ENCODE measurements at regions not wholly inside any gene's neighbourhood (a gene's known extent, or its start where the extent isn't known, plus 50 kb on each side); places are given as distances from the start of the nearest gene placed in this dataset.

- no peak overlapping the region for H3K4me2 ChIP-seq
- no peak overlapping the region for H3K9ac ChIP-seq
- no peak for DNase-seq
- H3K79me2 ChIP-seq (ENCODE audit: insufficient read depth): no peaks in the 10 kb centered on the region
- no peak overlapping the region for H3K27ac ChIP-seq (ENCODE audit: low read depth in 2 of 2, low read length in 1 of 2)
- no peaks in the 10 kb centered on the region for H3K9me3 ChIP-seq
- CTCF ChIA-PET: no interaction called here
- H3K9me2 ChIP-seq: no peaks in the 10 kb centered on the region
- no peaks in the 10 kb centered on the region for H3K36me3 ChIP-seq (replicated peaks in 1 of 2; ENCODE audit: control insufficient read depth in 1 of 2, insufficient read depth in 2 of 2, low read length in 1 of 2)
- no peaks in the 10 kb centered on the region for H3K4me1 ChIP-seq (ENCODE audit: control insufficient read depth in 1 of 2, insufficient read depth in 2 of 2, low read depth in 1 of 2, low read length in 1 of 2)
- POLR2A ChIA-PET: no interaction called here
- no peak overlapping the region for H2AFZ ChIP-seq (ENCODE audit: low read depth)
- H3K4me3 ChIP-seq (ENCODE audit: low read depth in 2 of 2, low read length in 1 of 2): no peak overlapping the region
- TF ChIP-seq GABPA (IDR thresholded peaks at IDR 0.05; ENCODE audit: low read depth) (no peak), USF1 (IDR thresholded peaks at IDR 0.05; ENCODE audit: borderline replicate concordance, low read depth) (no peak), CHD2 (IDR thresholded peaks at IDR 0.05; ENCODE audit: low read length, partially characterized antibody) (no peak), IRF3 (IDR thresholded peaks at IDR 0.05; ENCODE audit: low read depth, low read length) (no peak), ELF1 (IDR thresholded peaks at IDR 0.05) (no peak), RFX5 (IDR thresholded peaks at IDR 0.05; ENCODE audit: low read length) (no peak), NFIC (IDR thresholded peaks at IDR 0.05; ENCODE audit: borderline replicate concordance) (no peak), YY1 (IDR thresholded peaks at IDR 0.05; ENCODE audit: low read depth) (no peak), TEAD4 (IDR thresholded peaks at IDR 0.05; ENCODE audit: borderline replicate concordance, insufficient read depth) (no peak), MAX (IDR thresholded peaks at IDR 0.05; ENCODE audit: low read depth) (no peak), MXI1 (IDR thresholded peaks at IDR 0.05; ENCODE audit: low read depth, low read length) (no peak), ZBTB33 (IDR thresholded peaks at IDR 0.05; ENCODE audit: borderline replicate concordance, low read depth) (no peak), EP300 (IDR thresholded peaks at IDR 0.05; ENCODE audit: borderline replicate concordance in 1 of 2, low read depth in 1 of 2, low read length in 1 of 2) (no peak), RXRA (IDR thresholded peaks at IDR 0.05; ENCODE audit: borderline replicate concordance, low read depth) (no peak)
- H4K20me1 ChIP-seq (ENCODE audit: insufficient read depth): no peaks in the 10 kb centered on the region
- H3K27me3 ChIP-seq (ENCODE audit: insufficient read depth): no peaks in the 10 kb centered on the region
- WGBS (ENCODE audit: low lambda C conversion rate): 30% methylated on average over 2 of the region's 2 CpGs
- no peaks in the 10 kb centered on the region for H3F3A ChIP-seq (replicated peaks; ENCODE audit: insufficient read depth)
These were observed 233.0 kb upstream of the MAD2L1 start for GRCh38 chr4:120299631-120300030.

- Histone ChIP-seq H3K4me1 (ENCODE audit: control insufficient read depth in 1 of 2, insufficient read depth in 2 of 2, low read depth in 1 of 2, low read length in 1 of 2) (no peaks in the 10 kb centered on the region), H3K9me3 (no peaks in the 10 kb centered on the region), H4K20me1 (ENCODE audit: insufficient read depth) (no peaks in the 10 kb centered on the region), H3K27ac (ENCODE audit: low read depth in 2 of 2, low read length in 1 of 2) (no peak overlapping the region), H3K4me3 (ENCODE audit: low read depth in 2 of 2, low read length in 1 of 2) (no peak overlapping the region), H2AFZ (ENCODE audit: low read depth) (no peak overlapping the region), H3K79me2 (ENCODE audit: insufficient read depth) (no peaks in the 10 kb centered on the region), H3F3A (replicated peaks; ENCODE audit: insufficient read depth) (no peaks in the 10 kb centered on the region), H3K9me2 (no peaks in the 10 kb centered on the region), H3K36me3 (replicated peaks in 1 of 2; ENCODE audit: control insufficient read depth in 1 of 2, insufficient read depth in 2 of 2, low read length in 1 of 2) (no peaks in the 10 kb centered on the region), H3K27me3 (ENCODE audit: insufficient read depth) (no peaks in the 10 kb centered on the region), H3K4me2 (no peak overlapping the region), H3K9ac (no peak overlapping the region)
- no peak for DNase-seq
- TF ChIP-seq YY1 (IDR thresholded peaks at IDR 0.05; ENCODE audit: low read depth): no peak
- TF ChIP-seq RCOR1 (IDR thresholded peaks at IDR 0.05; ENCODE audit: low read length): no peak
- TF ChIP-seq FOXJ3 (CRISPR knock-in tag; IDR thresholded peaks at IDR 0.05): no peak
- no peak for TF ChIP-seq EZH2phosphoT487 (IDR thresholded peaks at IDR 0.05; ENCODE audit: borderline replicate concordance, low read depth)
- TF ChIP-seq TAF1 (IDR thresholded peaks at IDR 0.05; ENCODE audit: borderline replicate concordance, low read depth, low read length): no peak
- no peak for TF ChIP-seq SMC3 (IDR thresholded peaks at IDR 0.05; ENCODE audit: low read depth, low read length)
- TF ChIP-seq USF1 (IDR thresholded peaks at IDR 0.05; ENCODE audit: borderline replicate concordance, low read depth): no peak
- TF ChIP-seq USF2 (IDR thresholded peaks at IDR 0.05; ENCODE audit: borderline replicate concordance, low read depth, low read length): no peak
- no peak for TF ChIP-seq EP300 (IDR thresholded peaks at IDR 0.05; ENCODE audit: borderline replicate concordance in 1 of 2, low read depth in 1 of 2, low read length in 1 of 2)
- TF ChIP-seq ZBTB33 (IDR thresholded peaks at IDR 0.05; ENCODE audit: borderline replicate concordance, low read depth): no peak
- ChIA-PET CTCF (no interaction called here), POLR2A (no interaction called here)
- WGBS (ENCODE audit: low lambda C conversion rate): 30% methylated on average over 4 of the region's 4 CpGs
These were observed 226.7 kb upstream of the MAD2L1 start for GRCh38 chr4:120293341-120293740.
